GM20000 (cell line): ENCODE measurements at regions not wholly inside any gene's neighbourhood (a gene's known extent, or its start where the extent isn't known, plus 50 kb on each side); places are given as distances from the start of the nearest gene placed in this dataset.
"Not testable (repeated sequence)": the region's sequence is repeated elsewhere in the genome, so short reads cannot be mapped to it uniquely, and the experiment has no call there.

Experiments
- DNase-seq: peaks from one replicate; pipeline ENCODE4 v3.0.0; 2012; ENCODE audit warnings: low spot score
- CTCF ChIP-seq: IDR thresholded peaks from 2 replicates; pipeline ENCODE4 v1.5.1; 2012; ENCODE audit warnings: mild to moderate bottlenecking, control low read depth; ENCODE audit errors: extremely low read depth, missing control alignments

GRCh38 chr9:93891549-93892310, 63.4 kb downstream of the BARX1 start:
- no peak for DNase-seq
- no peak for TF ChIP-seq CTCF

GRCh38 chr9:93891050-93891449, 64.1 kb downstream of the BARX1 start:
- no peak for DNase-seq
- TF ChIP-seq CTCF, result no peak

- TF ChIP-seq CTCF, result no peak
- DNase-seq, result no peak
Observed at GRCh38 chr9:93890436-93890935, 64.7 kb downstream of the BARX1 start.

- TF ChIP-seq CTCF, result no peak
- no peak for DNase-seq
Observed at GRCh38 chr9:93886911-93887310, 68.2 kb downstream of the BARX1 start.

- DNase-seq, result no peak
Observed at GRCh38 chr9:93884808-93885207, 70.3 kb downstream of the BARX1 start.

GRCh38 chr9:93879662-93880407, 75.3 kb downstream of the BARX1 start:
- not testable (repeated sequence) for DNase-seq

More at GRCh38 chr9:93884808-93885207, 70.3 kb downstream of the BARX1 start:
- TF ChIP-seq CTCF, result no peak

- no peak for TF ChIP-seq CTCF
- DNase-seq, result no peak
Observed at GRCh38 chr9:93875330-93875729, 79.8 kb downstream of the BARX1 start.

- TF ChIP-seq CTCF, result no peak
- no peak for DNase-seq
Observed at GRCh38 chr9:93874242-93874641, 80.9 kb downstream of the BARX1 start.
